ENCODE measurements at regions not wholly inside any gene's neighbourhood (a gene's known extent, or its start where the extent isn't known, plus 50 kb on each side); places are given as distances from the start of the nearest gene placed in this dataset.
"Not testable (repeated sequence)": the region's sequence is repeated elsewhere in the genome, so short reads cannot be mapped to it uniquely, and the experiment has no call there.

- intact Hi-C loops (cut with DNase I) = no loop called here
- DNase-seq (ENCODE audit: low spot score) = no peak
Measured at GRCh38 chr15:55126111-55126510, 70.6 kb downstream of the RSL24D1 start.

- no peak for DNase-seq (ENCODE audit: low spot score)
- intact Hi-C loops (cut with DNase I) = no loop called here
Measured at GRCh38 chr15:55124616-55125015, 72.1 kb downstream of the RSL24D1 start.

GRCh38 chr15:55118344-55118870 lies 78.3 kb downstream of the RSL24D1 start:
- no peak for DNase-seq (ENCODE audit: low spot score)
- intact Hi-C loops (cut with DNase I) = no loop called here

- DNase-seq (ENCODE audit: low spot score) = no peak
- intact Hi-C loops (cut with DNase I) = no loop called here
Measured at GRCh38 chr15:55116636-55117035, 80.1 kb downstream of the RSL24D1 start.

- intact Hi-C loops (cut with DNase I) = no loop called here
- no peak for DNase-seq (ENCODE audit: low spot score)
Measured at GRCh38 chr15:55113736-55114135, 83.0 kb downstream of the RSL24D1 start.

GRCh38 chr15:55112706-55113105 lies 84.0 kb downstream of the RSL24D1 start:
- DNase-seq (ENCODE audit: low spot score) = no peak
- intact Hi-C loops (cut with DNase I) = no loop called here

GRCh38 chr15:55110446-55110845 lies 86.3 kb downstream of the RSL24D1 start:
- intact Hi-C loops (cut with DNase I) = no loop called here
- no peak for DNase-seq (ENCODE audit: low spot score)

GRCh38 chr15:55108858-55109518 lies 87.8 kb downstream of the RSL24D1 start:
- no peak for DNase-seq (ENCODE audit: low spot score)
- intact Hi-C loops (cut with DNase I) = loop anchor here (10.0 kb wide), 1 partner anchor 1024 kb away; no protein-coding TSS in a partner anchor

GRCh38 chr15:55108448-55108847 lies 88.3 kb downstream of the RSL24D1 start:
- intact Hi-C loops (cut with DNase I) = loop anchor here (10.0 kb wide), 1 partner anchor 1024 kb away; no protein-coding TSS in a partner anchor

GRCh38 chr15:55106155-55106554 lies 90.6 kb downstream of the RSL24D1 start:
- intact Hi-C loops (cut with DNase I) = loop anchor here (10.0 kb wide), 1 partner anchor 1021 kb away; no protein-coding TSS in a partner anchor
- no peak for DNase-seq (ENCODE audit: low spot score)

More at GRCh38 chr15:55108448-55108847, 88.3 kb downstream of the RSL24D1 start:
- DNase-seq (ENCODE audit: low spot score) = no peak

GRCh38 chr15:55094136-55094535 lies 102.6 kb downstream of the RSL24D1 start:
- no peak for DNase-seq (ENCODE audit: low spot score)
- intact Hi-C loops (cut with DNase I) = no loop called here

GRCh38 chr15:55088207-55088606 lies 108.5 kb downstream of the RSL24D1 start:
- no peak for DNase-seq (ENCODE audit: low spot score)
- intact Hi-C loops (cut with DNase I) = no loop called here

GRCh38 chr15:55084673-55085072 lies 112.1 kb downstream of the RSL24D1 start:
- intact Hi-C loops (cut with DNase I) = no loop called here
- no peak for DNase-seq (ENCODE audit: low spot score)

- intact Hi-C loops (cut with DNase I) = no loop called here
- no peak for DNase-seq (ENCODE audit: low spot score)
Measured at GRCh38 chr15:55084216-55084615, 112.5 kb downstream of the RSL24D1 start.

- DNase-seq (ENCODE audit: low spot score); intact Hi-C loops (cut with DNase I): not testable (repeated sequence)
Measured at GRCh38 chr15:55077052-55077451, 119.7 kb downstream of the RSL24D1 start.

GRCh38 chr15:55074431-55074830 lies 122.3 kb downstream of the RSL24D1 start:
- DNase-seq (ENCODE audit: low spot score) = no peak
- intact Hi-C loops (cut with DNase I) = no loop called here

GRCh38 chr15:55063970-55064369 lies 132.8 kb downstream of the RSL24D1 start:
- DNase-seq (ENCODE audit: low spot score); intact Hi-C loops (cut with DNase I): not testable (repeated sequence)

- intact Hi-C loops (cut with DNase I) = no loop called here
- no peak for DNase-seq (ENCODE audit: low spot score)
Measured at GRCh38 chr15:55060836-55061235, 135.9 kb downstream of the RSL24D1 start.

- no peak for DNase-seq (ENCODE audit: low spot score)
- intact Hi-C loops (cut with DNase I) = no loop called here
Measured at GRCh38 chr15:55056500-55056899, 140.2 kb downstream of the RSL24D1 start.

GRCh38 chr15:55044162-55044561 lies 152.6 kb downstream of the RSL24D1 start:
- intact Hi-C loops (cut with DNase I) = no loop called here
- no peak for DNase-seq (ENCODE audit: low spot score)

GRCh38 chr15:55037071-55037470 lies 159.7 kb downstream of the RSL24D1 start:
- intact Hi-C loops (cut with DNase I) = no loop called here
- DNase-seq (ENCODE audit: low spot score) = no peak

All from cardiac septum (tissue), 1 donor.